ENCODE measurements at regions not wholly inside any gene's neighbourhood (a gene's known extent, or its start where the extent isn't known, plus 50 kb on each side); places are given as distances from the start of the nearest gene placed in this dataset.

GRCh38 chr13:48840366-48840765, 135.3 kb upstream of the FNDC3A start:
- no peak for TF ChIP-seq CTCF (IDR thresholded peaks at IDR 0.05)
- TF ChIP-seq POLR2AphosphoS5 (IDR thresholded peaks at IDR 0.05; ENCODE audit: insufficient read depth in 1 of 2, low read depth in 1 of 2), result no peak
- TF ChIP-seq POLR2A (IDR thresholded peaks at IDR 0.05), result no peak

Data from vagina (tissue), 2 donors.